ENCODE measurements at regions not wholly inside any gene's neighbourhood (a gene's known extent, or its start where the extent isn't known, plus 50 kb on each side); places are given as distances from the start of the nearest gene placed in this dataset.

GRCh38 chr12:13851828-13852227 lies 129.6 kb downstream of the GRIN2B start:
- Histone ChIP-seq H2AK5ac (ENCODE audit: low read length) (no peak overlapping the region), H3K79me2 (ENCODE audit: control insufficient read depth, insufficient read depth, low read length, poor library complexity) (no peaks in the 10 kb centered on the region), H3K27me3 (ENCODE audit: insufficient read depth, low read length) (no peaks in the 10 kb centered on the region), H3K79me1 (ENCODE audit: low read length) (no peaks in the 10 kb centered on the region), H3K9ac (ENCODE audit: low read length) (no peak overlapping the region), H3K23ac (ENCODE audit: low read length) (no peak overlapping the region), H3K4ac (ENCODE audit: low read depth, low read length) (no peak overlapping the region), H3K36me3 (ENCODE audit: control insufficient read depth in 1 of 2, insufficient read depth in 2 of 2, low read length in 2 of 2) (no peaks in the 10 kb centered on the region), H4K91ac (ENCODE audit: low read depth, low read length) (no peak overlapping the region), H3K4me1 (ENCODE audit: control insufficient read depth in 1 of 2, insufficient read depth in 2 of 2, low read length in 2 of 2) (no peaks in the 10 kb centered on the region), H2BK120ac (ENCODE audit: insufficient read depth, low read length, poor library complexity) (no peak overlapping the region), H3K4me3 (ENCODE audit: low read depth, low read length) (no peak overlapping the region), H3K27ac (ENCODE audit: low read depth, low read length) (no peak overlapping the region), H4K8ac (ENCODE audit: low read depth, low read length) (no peak overlapping the region), H3K9me3 (ENCODE audit: insufficient read depth, low read depth, low read length) (no peaks in the 10 kb centered on the region), H4K12ac (ENCODE audit: low read depth, low read length) (no peak overlapping the region), H3K18ac (ENCODE audit: low read length) (no peak overlapping the region), H3K14ac (ENCODE audit: low read length) (no peak overlapping the region), H2AFZ (ENCODE audit: insufficient read depth, low read length, poor library complexity) (no peak overlapping the region), H2BK5ac (ENCODE audit: low read depth, low read length, poor library complexity) (no peak overlapping the region), H2BK12ac (ENCODE audit: low read length) (no peak overlapping the region), H3K4me2 (ENCODE audit: low read length) (no peak overlapping the region)
- WGBS (ENCODE audit: extremely low coverage, insufficient coverage, insufficient read length), result no CpG with 5 or more reads among the region's 3 CpGs
- no peak for DNase-seq

- Histone ChIP-seq H4K12ac (ENCODE audit: low read depth, low read length) (no peak overlapping the region), H2AK5ac (ENCODE audit: low read length) (no peak overlapping the region), H3K79me1 (ENCODE audit: low read length) (no peaks in the 10 kb centered on the region), H3K79me2 (ENCODE audit: control insufficient read depth, insufficient read depth, low read length, poor library complexity) (no peaks in the 10 kb centered on the region), H2BK5ac (ENCODE audit: low read depth, low read length, poor library complexity) (no peak overlapping the region), H3K9ac (ENCODE audit: low read length) (no peak overlapping the region), H3K14ac (ENCODE audit: low read length) (no peak overlapping the region), H2AFZ (ENCODE audit: insufficient read depth, low read length, poor library complexity) (no peak overlapping the region), H3K18ac (ENCODE audit: low read length) (no peak overlapping the region), H3K27me3 (ENCODE audit: insufficient read depth, low read length) (no peaks in the 10 kb centered on the region), H3K9me3 (ENCODE audit: insufficient read depth, low read depth, low read length) (no peaks in the 10 kb centered on the region), H3K36me3 (ENCODE audit: control insufficient read depth in 1 of 2, insufficient read depth in 2 of 2, low read length in 2 of 2) (no peaks in the 10 kb centered on the region), H2BK120ac (ENCODE audit: insufficient read depth, low read length, poor library complexity) (no peak overlapping the region), H3K4me1 (ENCODE audit: control insufficient read depth in 1 of 2, insufficient read depth in 2 of 2, low read length in 2 of 2) (no peaks in the 10 kb centered on the region), H4K8ac (ENCODE audit: low read depth, low read length) (no peak overlapping the region), H4K91ac (ENCODE audit: low read depth, low read length) (no peak overlapping the region), H3K4ac (ENCODE audit: low read depth, low read length) (no peak overlapping the region), H3K4me3 (ENCODE audit: low read depth, low read length) (no peak overlapping the region), H2BK12ac (ENCODE audit: low read length) (no peak overlapping the region), H3K4me2 (ENCODE audit: low read length) (no peak overlapping the region), H3K27ac (ENCODE audit: low read depth, low read length) (no peak overlapping the region), H3K23ac (ENCODE audit: low read length) (no peak overlapping the region)
- no CpG with 5 or more reads among the region's 3 CpGs for WGBS (ENCODE audit: extremely low coverage, insufficient coverage, insufficient read length)
- DNase-seq, result no peak
Observed at GRCh38 chr12:13849456-13849855, 131.9 kb downstream of the GRIN2B start.

GRCh38 chr12:13843841-13844240 lies 137.6 kb downstream of the GRIN2B start:
- no peak overlapping the region for H3K9ac ChIP-seq (ENCODE audit: low read length)
- no peak overlapping the region for H3K27ac ChIP-seq (ENCODE audit: low read depth, low read length)
- no peak overlapping the region for H3K4me2 ChIP-seq (ENCODE audit: low read length)
- no peak overlapping the region for H3K4me3 ChIP-seq (ENCODE audit: low read depth, low read length)
- H3K9me3 ChIP-seq (ENCODE audit: insufficient read depth, low read depth, low read length), result no peaks in the 10 kb centered on the region
- no CpG with 5 or more reads among the region's 1 CpG for WGBS (ENCODE audit: extremely low coverage, insufficient coverage, insufficient read length)
- DNase-seq, result no peak
- H4K8ac ChIP-seq (ENCODE audit: low read depth, low read length), result no peak overlapping the region
- H2BK5ac ChIP-seq (ENCODE audit: low read depth, low read length, poor library complexity), result no peak overlapping the region
- H2AFZ ChIP-seq (ENCODE audit: insufficient read depth, low read length, poor library complexity), result no peak overlapping the region
- no peak overlapping the region for H2BK120ac ChIP-seq (ENCODE audit: insufficient read depth, low read length, poor library complexity)
- no peak overlapping the region for H3K4ac ChIP-seq (ENCODE audit: low read depth, low read length)
- H3K23ac ChIP-seq (ENCODE audit: low read length), result no peak overlapping the region
- no peaks in the 10 kb centered on the region for H3K4me1 ChIP-seq (ENCODE audit: control insufficient read depth in 1 of 2, insufficient read depth in 2 of 2, low read length in 2 of 2)
- H3K36me3 ChIP-seq (ENCODE audit: control insufficient read depth in 1 of 2, insufficient read depth in 2 of 2, low read length in 2 of 2), result no peaks in the 10 kb centered on the region
- no peak overlapping the region for H3K18ac ChIP-seq (ENCODE audit: low read length)
- no peaks in the 10 kb centered on the region for H3K79me1 ChIP-seq (ENCODE audit: low read length)
- H2AK5ac ChIP-seq (ENCODE audit: low read length), result no peak overlapping the region
- no peak overlapping the region for H3K14ac ChIP-seq (ENCODE audit: low read length)
- no peak overlapping the region for H4K12ac ChIP-seq (ENCODE audit: low read depth, low read length)
- H2BK12ac ChIP-seq (ENCODE audit: low read length), result no peak overlapping the region
- H3K79me2 ChIP-seq (ENCODE audit: control insufficient read depth, insufficient read depth, low read length, poor library complexity), result no peaks in the 10 kb centered on the region
- no peak overlapping the region for H4K91ac ChIP-seq (ENCODE audit: low read depth, low read length)
- H3K27me3 ChIP-seq (ENCODE audit: insufficient read depth, low read length), result no peaks in the 10 kb centered on the region

- no CpG with 5 or more reads among the region's 7 CpGs for WGBS (ENCODE audit: extremely low coverage, insufficient coverage, insufficient read length)
- no peaks in the 10 kb centered on the region for H3K9me3 ChIP-seq (ENCODE audit: insufficient read depth, low read depth, low read length)
- no peaks in the 10 kb centered on the region for H3K4me1 ChIP-seq (ENCODE audit: control insufficient read depth in 1 of 2, insufficient read depth in 2 of 2, low read length in 2 of 2)
- H2BK5ac ChIP-seq (ENCODE audit: low read depth, low read length, poor library complexity), result no peak overlapping the region
- no peak overlapping the region for H3K9ac ChIP-seq (ENCODE audit: low read length)
- H3K18ac ChIP-seq (ENCODE audit: low read length), result no peak overlapping the region
- H2AFZ ChIP-seq (ENCODE audit: insufficient read depth, low read length, poor library complexity), result no peak overlapping the region
- H3K4me2 ChIP-seq (ENCODE audit: low read length), result no peak overlapping the region
- no peak overlapping the region for H3K27ac ChIP-seq (ENCODE audit: low read depth, low read length)
- no peak overlapping the region for H3K4me3 ChIP-seq (ENCODE audit: low read depth, low read length)
- H2BK12ac ChIP-seq (ENCODE audit: low read length), result no peak overlapping the region
- H3K36me3 ChIP-seq (ENCODE audit: control insufficient read depth in 1 of 2, insufficient read depth in 2 of 2, low read length in 2 of 2), result no peaks in the 10 kb centered on the region
- H4K8ac ChIP-seq (ENCODE audit: low read depth, low read length), result no peak overlapping the region
- no peak overlapping the region for H3K14ac ChIP-seq (ENCODE audit: low read length)
- H3K27me3 ChIP-seq (ENCODE audit: insufficient read depth, low read length), result no peaks in the 10 kb centered on the region
- no peak overlapping the region for H2BK120ac ChIP-seq (ENCODE audit: insufficient read depth, low read length, poor library complexity)
- H3K79me2 ChIP-seq (ENCODE audit: control insufficient read depth, insufficient read depth, low read length, poor library complexity), result no peaks in the 10 kb centered on the region
- DNase-seq, result no peak
- H2AK5ac ChIP-seq (ENCODE audit: low read length), result no peak overlapping the region
- H3K79me1 ChIP-seq (ENCODE audit: low read length), result no peaks in the 10 kb centered on the region
- H4K12ac ChIP-seq (ENCODE audit: low read depth, low read length), result no peak overlapping the region
- H3K4ac ChIP-seq (ENCODE audit: low read depth, low read length), result no peak overlapping the region
- no peak overlapping the region for H4K91ac ChIP-seq (ENCODE audit: low read depth, low read length)
- H3K23ac ChIP-seq (ENCODE audit: low read length), result no peak overlapping the region
Observed at GRCh38 chr12:13841358-13841757, 140.0 kb downstream of the GRIN2B start.
